Fibroblast of villous mesenchyme (primary cell): ENCODE measurements at regions not wholly inside any gene's neighbourhood (a gene's known extent, or its start where the extent isn't known, plus 50 kb on each side); places are given as distances from the start of the nearest gene placed in this dataset.

Experiments used
- DNase-seq: peaks from one replicate; pipeline ENCODE4 v3.0.0-alpha.2; 2010; ENCODE audit warnings: low read depth
- H3K4me3 ChIP-seq: 2 replicates; pipeline ENCODE4 v1.5.1; 2011; ENCODE audit warnings: low read depth, mild to moderate bottlenecking, low read length
- TF ChIP-seq, protein P1 (sequence below): IDR thresholded peaks from 2 replicates; pipeline ENCODE4 v1.5.1; 2012; ENCODE audit warnings: low read depth, mild to moderate bottlenecking, low read length; ENCODE audit not compliant: insufficient read depth

DNA sequence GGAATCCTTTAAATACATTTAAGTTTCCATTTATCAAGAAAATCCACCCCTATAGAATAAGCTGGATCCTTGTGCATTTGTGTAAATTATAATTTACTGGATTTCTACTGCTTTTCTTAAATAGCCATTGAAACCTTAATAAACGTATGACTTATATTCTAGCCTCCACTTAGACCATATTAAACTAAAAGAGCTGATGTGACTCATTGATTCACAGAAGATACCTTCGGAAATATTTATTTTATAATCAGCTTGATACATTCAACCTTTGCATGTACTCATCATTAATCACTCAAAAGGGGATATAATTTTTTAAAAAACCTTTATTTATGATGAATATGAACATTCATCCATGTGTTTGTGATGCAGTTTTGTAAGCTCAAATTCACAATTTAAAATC is 136.3 kb downstream of the SPRY2 start:
- no peak overlapping the region for H3K4me3 ChIP-seq
- TF ChIP-seq, protein P1, sequence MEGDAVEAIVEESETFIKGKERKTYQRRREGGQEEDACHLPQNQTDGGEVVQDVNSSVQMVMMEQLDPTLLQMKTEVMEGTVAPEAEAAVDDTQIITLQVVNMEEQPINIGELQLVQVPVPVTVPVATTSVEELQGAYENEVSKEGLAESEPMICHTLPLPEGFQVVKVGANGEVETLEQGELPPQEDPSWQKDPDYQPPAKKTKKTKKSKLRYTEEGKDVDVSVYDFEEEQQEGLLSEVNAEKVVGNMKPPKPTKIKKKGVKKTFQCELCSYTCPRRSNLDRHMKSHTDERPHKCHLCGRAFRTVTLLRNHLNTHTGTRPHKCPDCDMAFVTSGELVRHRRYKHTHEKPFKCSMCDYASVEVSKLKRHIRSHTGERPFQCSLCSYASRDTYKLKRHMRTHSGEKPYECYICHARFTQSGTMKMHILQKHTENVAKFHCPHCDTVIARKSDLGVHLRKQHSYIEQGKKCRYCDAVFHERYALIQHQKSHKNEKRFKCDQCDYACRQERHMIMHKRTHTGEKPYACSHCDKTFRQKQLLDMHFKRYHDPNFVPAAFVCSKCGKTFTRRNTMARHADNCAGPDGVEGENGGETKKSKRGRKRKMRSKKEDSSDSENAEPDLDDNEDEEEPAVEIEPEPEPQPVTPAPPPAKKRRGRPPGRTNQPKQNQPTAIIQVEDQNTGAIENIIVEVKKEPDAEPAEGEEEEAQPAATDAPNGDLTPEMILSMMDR: no peak
- no peak for DNase-seq

DNA sequence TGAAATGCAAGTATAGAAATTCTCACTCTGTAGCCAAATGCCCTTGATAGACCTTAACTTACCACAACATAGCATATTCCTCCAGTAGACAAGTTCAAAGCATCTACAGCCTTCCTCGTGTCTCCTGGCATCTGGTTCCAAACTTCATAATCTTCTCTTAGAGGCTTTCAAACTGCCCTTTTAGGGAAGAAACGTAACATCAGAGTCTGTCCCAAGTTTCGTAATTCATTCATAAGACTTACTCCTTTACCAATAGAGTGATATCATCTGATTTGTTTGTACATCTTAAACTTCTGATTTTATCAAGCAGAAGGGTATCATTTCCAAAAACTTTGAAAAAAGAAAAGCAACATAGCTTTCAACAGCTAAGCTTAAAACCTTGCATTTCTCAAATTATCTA is 137.4 kb downstream of the SPRY2 start:
- no peak overlapping the region for H3K4me3 ChIP-seq
- no peak for DNase-seq
- TF ChIP-seq, protein P1: no peak

DNA sequence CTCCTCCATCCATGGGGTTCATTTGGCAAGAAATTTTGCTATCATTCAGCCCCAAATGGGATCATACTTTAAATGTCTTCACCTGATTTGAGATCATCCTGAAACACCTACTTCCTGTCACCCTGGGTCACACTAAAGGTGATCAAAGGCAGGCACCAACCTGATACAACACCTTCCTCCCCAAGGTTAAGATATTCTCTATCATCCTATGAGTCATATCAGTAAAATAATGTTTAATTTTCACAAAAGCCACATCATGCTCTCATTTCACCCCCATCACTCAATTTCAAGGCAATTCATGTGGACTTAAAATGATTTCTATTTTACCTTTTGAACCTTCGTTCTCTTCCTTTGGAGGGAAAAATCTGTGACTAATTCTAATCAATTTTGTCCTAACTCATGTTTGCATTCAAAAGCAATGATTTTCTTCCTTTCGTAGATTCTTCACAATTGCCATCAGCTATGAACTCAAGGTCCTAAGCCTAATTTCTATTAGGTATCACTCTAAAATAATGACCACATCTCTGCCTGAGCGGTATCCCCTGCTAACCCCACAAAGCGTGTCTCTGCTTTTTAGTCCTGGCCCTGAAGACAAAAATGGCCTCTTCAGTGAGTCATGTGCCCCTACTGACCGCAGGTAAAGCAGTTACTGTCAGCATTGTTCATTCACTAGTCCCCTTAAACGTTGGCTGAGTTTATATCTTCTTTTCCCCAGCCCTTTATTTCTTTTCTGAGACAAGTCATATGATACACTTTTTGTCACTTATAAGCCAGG is 139.0 kb downstream of the SPRY2 start:
- no peak overlapping the region for H3K4me3 ChIP-seq
- DNase-seq: no peak
- TF ChIP-seq, protein P1: no peak

DNA sequence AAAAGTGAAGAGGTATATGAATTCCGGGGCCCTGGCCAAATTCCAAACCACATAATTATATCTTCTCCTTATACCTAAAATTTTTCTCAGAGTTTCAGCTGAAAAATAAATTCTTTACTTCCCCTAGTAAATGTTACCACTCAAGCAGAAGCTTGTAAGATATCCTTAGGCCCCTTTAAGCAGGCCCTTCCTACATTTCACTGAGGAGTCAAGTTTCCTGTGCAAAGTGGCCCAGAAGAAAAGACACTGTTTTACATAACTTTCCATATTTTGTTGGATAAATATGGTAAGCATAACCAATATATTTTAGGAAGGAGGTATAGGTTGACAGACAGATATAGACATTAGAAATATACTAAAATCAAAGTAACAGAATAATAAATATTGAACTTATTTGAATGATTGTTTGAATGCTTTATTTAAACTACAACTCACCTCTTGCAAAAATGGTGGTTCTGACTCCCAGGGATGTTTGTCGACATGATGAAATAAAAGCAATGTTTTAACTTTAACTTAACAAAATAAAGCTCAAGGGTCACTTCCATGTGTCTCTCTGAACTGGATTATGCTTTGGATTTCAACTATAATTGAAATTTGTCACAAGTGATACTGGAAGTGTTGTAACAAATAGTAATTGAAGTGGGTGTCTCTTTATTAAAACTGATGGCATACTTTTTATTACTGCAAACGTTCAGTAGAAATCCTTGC is 141.2 kb downstream of the SPRY2 start:
- H3K4me3 ChIP-seq: no peak overlapping the region
- DNase-seq: no peak
- TF ChIP-seq, protein P1: no peak

DNA sequence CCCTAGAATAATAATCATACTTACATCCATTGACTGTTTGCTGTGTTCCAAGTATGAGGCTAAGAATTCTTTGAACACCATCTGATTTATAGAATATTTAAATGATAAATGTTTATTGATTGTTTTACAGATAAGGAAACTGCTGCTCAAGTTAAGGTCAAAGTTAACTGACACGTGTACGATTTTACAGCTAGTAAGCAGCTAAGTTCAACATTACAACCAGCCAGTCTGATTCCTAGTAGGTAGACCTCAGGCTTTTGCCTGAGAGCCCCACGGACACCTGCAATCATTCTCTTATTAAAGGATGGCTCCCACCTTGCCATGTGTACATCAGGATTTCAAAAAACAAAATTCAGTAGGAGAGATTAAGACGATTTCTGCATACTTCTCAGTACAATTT is 141.9 kb downstream of the SPRY2 start:
- no peak overlapping the region for H3K4me3 ChIP-seq
- TF ChIP-seq, protein P1: no peak
- DNase-seq: no peak

DNA sequence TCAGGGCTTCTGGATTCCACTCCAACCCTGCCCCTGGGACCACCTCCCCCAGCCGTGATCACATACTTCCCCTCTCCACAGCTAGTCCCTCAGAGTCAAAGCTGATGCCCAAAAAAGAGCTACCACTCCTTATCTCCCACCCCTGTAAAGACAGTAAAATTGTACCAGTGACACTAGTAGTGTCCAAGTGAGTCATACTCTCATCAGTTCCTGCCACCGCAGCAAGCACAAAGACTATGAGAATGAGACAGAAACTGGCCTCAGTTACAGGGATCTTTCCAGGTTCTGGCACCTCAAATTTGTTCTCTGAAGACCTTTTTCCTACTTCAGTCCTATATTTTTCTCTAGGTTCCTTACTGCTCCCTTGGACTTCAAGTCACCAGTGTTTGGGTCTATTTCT is 144.2 kb downstream of the SPRY2 start:
- no peak overlapping the region for H3K4me3 ChIP-seq
- TF ChIP-seq, protein P1: no peak
- no peak for DNase-seq
